HG02981 (cell line): ENCODE measurements at regions not wholly inside any gene's neighbourhood (a gene's known extent, or its start where the extent isn't known, plus 50 kb on each side); places are given as distances from the start of the nearest gene placed in this dataset.
"Not testable (repeated sequence)": the region's sequence is repeated elsewhere in the genome, so short reads cannot be mapped to it uniquely, and the experiment has no call there.

Experiments used
- ATAC-seq: cut with Tn5 transposase; IDR thresholded peaks from one replicate; pipeline ENCODE4 v1.9.1; 2021; ENCODE audit warnings: mild to moderate bottlenecking, moderate library complexity; ENCODE audit not compliant: unreplicated experiment

DNA sequence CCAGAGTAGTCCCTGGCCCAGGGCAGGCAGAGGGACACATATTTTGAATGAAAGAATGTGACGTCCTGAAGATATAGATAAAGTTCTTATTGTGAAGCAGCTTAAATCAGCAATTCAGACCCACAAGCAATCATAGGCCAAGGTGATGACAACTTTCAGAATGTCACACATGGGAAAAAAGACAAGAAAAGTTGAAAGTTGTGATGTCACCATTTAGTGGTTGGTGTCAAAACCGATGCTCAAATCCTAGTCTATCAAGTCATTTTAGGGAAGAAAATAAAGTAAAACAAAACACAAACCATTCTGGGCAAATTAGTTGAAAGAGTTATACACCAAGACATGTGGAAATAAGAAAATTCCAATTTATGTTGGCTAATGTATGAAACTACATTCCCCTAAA lies 710.8 kb downstream of the DOK5 start:
- no peak for ATAC-seq

DNA sequence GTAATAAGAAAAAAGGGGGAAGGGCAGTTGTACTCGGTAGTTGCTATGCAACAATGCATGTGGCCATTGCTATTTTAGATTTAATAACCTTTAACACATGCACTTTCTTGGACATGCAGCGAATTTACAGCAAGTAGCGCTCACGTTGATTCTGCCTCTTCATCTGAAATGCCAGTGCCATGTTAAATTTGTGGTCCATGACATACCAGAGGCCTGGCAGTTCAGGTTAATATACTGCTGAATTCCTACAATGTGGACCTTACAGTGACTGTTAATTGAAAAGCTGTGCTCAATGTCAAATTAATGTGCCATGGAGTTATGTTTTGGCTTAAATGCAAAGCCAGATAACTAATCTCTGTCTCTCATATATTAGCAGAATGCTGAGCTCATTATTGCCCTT lies 699.7 kb downstream of the DOK5 start:
- no peak for ATAC-seq

DNA sequence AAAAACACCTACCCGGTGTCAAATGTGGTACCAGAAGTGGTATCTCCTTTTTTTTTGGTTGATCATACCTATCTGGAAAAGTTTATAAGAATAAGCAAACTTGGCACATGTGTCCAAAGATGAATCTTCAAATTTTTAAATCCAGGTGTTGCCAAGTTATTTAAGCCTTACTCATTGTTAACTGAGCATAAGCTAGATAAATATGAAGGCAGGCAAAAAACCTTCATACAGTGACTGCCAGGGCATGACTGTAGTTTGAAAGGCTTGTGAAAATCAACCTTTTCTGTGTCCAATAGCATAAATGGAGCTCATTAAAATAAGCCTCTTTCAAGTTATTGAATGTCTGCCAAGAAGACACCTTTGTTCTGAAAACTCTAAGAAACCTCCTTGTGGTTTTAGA lies 699.2 kb downstream of the DOK5 start:
- ATAC-seq, result no peak

DNA sequence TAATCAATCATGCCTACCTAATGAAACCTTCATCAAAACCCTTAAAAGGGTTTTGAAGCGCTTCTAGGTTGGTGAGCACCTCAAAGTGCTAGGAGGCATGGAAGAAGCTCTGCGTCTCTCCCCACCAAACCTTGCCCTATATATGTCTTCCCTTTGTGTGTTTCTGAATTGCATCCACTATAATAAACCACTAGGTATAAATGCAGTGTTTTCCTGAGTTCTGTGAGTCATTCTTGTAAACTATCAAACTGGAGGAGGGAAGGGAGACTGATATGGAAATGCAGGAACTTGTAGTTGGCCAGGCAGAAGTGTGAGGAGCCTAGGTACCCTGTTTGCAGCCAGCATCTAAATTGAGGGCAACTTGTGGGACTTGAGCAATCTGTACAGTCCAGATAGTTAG lies 698.8 kb downstream of the DOK5 start:
- no peak for ATAC-seq

DNA sequence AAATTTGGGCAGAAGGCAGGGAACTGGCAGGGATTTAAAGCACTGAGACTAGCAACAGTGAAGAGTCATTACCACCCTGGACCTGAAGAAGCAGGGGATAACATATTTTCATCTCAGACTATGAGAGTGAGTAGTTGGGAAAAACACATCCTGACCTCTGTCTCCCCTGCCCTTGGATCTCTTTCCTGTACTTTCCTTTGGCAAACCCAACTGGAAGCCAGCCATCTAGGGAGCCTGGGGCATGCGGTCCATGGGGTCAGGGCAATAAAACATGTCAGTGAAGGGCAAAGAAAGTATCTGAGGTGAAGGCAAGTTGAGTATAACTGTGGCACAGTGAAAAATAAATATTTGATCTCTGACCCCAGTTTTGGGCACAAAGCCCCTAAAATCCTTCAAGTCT lies 698.2 kb downstream of the DOK5 start:
- ATAC-seq, result no peak

DNA sequence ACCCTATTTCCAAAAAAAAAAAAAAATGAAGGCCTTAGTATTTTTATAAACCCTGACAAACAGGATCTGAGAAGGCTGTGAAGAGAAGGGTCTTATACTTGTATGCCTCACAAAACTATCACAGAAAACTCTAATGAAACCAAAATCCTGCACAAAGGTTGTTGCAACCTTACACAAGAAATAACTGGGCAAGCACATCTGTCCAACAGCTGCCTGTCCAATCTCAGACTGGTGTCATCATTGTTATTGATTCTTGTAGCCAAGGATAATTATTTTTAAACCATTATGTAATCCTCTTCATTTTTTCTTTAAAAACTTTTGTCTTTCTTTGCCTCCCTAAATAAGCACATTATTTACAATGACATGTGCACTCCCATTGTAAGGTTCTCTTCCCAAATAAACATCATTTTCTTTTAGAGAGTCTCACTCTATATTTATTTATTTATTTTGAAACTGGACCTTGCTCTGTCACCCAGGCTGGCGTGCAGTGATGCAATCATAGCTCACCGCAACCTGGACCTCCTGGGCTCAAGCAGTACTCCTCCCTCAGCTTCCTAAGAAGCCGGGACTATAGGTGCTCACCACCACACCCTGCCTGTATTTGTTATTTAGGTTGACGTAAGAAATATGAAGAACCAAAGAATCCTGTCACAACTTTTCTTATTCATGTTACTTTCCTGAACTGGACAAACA lies 697.1 kb downstream of the DOK5 start:
- ATAC-seq, result no peak

DNA sequence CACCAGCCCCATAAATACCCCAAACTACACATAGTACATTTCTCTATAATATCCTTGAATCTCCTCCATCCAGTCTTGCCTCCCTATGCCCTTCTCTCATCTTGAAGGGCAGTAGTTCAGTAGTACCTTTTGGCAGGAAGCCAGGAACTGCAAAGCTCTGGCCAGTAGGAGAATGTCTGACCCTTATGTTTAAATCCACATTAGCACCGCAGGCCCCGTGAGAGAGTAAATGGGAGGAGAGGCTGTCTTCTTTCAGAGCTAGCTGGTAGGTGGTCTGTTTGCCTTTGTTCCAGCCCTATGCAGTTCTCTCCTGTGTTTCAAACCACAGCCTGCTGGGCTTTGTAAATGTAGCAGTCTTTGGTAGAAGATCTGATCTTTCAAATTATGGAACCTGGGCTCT lies 690.7 kb downstream of the DOK5 start:
- ATAC-seq, result no peak

DNA sequence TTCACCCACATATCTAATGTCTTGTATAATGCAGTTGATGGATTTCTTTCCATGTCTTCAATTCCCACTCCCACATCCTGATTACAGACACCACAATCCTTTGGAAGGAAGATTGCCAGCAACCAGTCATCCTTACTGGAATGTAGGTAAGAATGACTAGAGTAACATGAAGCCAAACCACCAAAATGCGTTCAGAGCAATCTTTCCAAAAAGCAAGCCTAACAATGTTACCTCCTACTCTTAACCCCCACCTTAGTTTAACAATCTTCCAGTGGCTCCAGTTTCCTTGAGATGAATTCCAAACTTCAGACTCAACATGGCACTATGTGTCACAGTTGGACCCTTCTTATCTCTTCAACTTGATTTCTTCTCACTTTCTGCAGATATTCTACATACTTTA lies 685.6 kb downstream of the DOK5 start:
- no peak for ATAC-seq

DNA sequence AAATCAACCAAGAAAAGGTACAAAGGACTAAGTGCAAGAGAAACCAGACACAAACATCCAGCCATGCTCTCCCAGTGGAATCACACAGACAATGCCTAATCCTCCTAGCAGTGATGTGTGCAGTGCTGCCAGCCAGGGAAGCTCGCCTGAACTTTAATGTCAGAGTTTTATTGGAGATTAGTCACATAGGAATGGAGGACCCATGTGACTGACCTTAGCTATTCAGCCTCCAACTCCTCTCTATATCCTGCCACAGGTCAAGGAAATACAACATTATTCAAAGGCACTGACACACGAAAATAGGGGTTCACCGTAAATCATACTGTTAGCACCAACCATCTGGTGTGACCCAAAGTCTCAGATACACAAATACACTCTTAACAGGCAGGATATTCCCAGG lies 684.6 kb downstream of the DOK5 start:
- no peak for ATAC-seq

DNA sequence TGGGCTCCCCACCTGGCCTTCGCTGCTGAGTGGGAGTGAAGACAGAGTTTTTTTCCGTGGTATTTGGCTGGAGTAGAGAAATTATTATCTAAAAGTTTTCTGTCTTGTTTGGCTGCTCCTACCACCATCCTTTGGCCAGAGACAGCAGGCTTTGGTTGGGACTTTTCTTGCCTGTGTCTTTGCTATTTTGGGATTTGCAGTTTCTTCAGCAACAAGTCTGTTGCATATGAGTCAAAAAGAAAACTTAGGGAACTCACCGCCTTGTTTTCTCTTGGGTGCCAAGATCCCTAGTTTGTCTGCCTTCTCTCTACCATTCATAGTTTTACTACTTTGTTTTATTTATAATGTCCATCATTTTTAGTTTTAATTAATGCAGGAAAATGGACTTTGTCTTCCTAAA lies 683.8 kb downstream of the DOK5 start:
- ATAC-seq, result no peak

DNA sequence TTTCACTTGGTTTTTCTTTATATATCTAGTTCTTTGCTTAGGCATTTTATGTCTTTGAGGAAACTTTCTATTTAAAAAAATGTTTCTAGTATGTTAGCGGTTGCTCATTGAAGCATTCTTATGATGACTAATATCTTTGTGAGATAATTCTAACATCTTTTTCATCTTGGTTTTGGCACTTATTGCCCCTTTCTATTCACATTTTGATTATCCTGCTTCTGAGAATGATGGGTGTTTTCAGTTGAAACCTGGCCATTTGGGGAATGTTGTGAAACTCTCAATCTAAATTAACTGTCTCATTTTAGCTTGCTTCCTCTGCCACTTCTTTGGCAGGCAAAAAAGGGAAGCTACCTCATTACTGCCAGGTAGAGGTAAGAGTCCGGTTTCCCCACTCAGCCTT lies 683.1 kb downstream of the DOK5 start:
- ATAC-seq, result no peak

DNA sequence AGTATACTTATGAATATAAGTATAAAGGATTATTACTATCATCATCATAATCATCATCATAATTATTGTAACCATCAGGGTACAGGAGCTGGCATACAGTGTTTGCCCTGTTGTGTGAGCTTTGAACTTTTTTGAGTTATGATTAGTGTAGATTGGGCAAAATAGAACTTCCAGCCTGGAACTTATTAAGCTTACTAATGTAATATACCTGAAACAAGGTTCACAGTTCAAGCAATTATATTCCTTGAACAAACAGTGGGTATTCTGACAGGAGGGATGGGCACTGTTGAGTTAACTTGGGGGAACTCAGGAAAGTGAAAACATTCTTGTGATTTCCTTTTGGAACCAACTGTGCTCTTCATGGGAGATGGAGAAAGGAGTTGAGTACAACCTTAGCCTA lies 680.0 kb downstream of the DOK5 start:
- ATAC-seq, result no peak

DNA sequence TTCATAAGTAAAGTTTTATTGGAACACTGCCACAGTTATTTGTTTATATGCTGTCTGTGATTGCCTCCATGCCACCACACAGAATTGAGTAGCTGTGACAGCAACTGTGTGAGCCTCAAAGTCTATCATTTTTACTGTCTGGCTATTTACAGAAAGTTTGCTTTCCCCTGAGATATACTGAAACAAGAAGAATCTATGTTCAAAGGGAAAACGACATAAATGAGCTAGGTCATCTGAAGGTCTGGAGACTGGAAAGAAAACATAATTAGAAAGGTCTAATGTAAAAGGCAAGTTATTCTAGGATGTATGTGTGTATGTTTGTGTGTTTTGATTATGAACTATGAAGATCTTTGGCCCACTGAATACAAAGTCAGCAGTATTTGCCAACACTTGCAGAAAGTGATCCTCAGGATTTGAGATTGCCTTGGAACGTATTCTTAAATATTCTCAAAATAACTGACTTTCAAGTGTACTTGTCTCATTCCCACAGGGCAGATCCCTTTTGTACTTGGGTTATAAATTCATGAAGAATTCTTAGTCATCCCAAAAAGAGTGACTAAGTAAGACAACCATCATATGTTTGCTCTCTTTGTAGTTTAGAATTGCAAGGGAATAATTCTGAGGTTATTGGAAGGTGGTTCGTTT lies 677.7 kb downstream of the DOK5 start:
- no peak for ATAC-seq

DNA sequence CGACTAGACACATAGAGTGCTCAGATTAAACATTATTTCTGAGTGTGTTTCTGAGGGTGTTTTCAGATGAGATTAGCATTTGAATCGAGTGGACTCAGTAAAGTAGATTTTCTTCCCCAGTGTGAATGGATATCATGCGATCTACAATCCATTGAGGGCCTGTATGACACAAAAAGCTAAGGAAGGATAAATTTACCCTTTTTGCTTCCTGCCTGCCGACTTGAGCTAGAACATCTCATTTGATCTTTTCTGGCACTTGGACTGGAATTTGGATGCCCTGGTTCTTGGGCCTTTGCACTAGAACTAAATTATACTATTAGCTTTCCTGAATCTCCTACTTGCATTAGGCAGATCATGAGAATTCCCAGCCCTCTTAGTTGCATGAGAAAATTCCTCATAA lies 675.8 kb downstream of the DOK5 start:
- no peak for ATAC-seq

DNA sequence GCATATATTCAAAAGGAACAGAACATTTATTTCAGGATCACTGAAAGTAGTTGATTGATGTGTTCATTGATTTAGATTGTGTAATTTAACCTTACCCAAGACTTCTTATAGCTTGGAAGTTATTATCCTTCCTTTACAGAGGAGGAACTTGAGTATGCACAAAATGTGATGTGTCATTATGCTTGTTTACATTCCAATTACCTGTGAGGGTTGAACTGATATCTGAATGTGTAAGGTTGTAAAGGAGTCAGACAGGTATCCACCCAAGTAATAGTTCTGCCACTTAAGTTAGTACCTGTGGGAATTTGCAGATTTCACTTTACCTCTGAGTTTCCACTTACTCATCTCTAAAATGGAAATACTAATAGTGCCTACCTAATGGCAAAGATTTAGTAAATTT lies 668.2 kb downstream of the DOK5 start:
- no peak for ATAC-seq

DNA sequence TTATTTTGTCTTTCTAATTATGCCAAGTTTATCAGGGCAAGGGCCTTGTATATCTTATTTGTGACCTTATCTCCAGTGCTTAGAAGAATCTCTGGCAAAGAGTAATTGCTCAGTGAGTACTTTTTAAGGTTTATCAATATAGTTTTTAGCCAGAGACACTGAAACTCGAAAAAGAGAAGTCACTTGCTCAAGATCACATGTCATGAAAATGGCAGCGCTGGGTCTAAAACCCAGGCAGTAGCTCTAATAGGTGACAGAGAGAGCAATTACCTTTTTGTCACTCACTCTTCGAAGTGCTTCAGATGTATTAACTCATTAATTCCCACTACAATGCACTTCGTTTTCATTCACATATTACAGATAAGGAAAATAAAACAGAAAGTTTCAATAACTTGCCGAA lies 667.5 kb downstream of the DOK5 start:
- ATAC-seq, result no peak

DNA sequence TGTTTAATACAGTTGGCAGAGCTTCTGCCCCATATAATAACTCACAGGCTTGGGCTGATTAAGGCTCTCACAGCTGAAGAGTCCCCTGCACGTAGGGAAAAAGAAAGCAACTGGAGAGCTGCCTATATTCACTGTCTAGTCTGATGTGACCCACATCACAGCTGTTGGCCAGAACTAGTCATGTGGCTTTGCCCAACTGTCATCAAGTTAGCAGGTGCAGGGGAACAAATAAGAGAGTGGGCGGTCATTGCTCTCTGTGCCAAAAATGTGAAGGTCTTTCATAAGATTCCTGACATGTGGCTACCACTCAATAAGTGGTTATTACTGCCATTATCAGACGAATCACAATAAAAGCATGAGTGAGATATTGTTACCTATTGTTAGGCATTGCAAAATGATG lies 665.2 kb downstream of the DOK5 start:
- ATAC-seq, result no peak

DNA sequence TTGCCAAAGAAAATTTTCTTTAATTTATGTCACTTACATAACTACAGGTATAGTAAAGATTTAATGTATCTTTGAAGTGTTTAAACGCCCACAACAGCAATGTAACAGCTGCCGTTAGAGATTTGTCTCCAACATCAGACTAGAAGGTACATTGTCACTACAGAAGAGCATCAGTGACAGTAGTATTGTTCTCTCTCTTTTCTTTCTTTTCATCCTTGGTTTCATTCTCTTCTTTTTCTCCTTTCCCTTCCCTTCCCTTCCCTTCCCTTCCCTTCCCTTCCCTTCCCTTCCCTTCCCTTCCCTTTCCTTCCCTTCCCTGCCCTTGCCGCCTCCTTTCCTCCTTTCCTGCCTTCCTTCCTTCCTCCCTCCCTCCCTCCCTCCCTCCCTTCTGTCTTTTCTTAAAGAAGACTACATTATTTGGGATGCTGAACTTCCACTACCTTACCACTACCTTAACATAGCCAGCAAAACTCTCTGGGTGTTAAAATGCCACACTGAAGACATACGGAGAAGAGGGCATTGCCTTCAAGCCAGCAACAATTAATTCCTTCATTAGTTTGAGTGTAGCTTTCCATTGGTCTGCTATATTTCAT lies 663.9 kb downstream of the DOK5 start:
- no peak for ATAC-seq

DNA sequence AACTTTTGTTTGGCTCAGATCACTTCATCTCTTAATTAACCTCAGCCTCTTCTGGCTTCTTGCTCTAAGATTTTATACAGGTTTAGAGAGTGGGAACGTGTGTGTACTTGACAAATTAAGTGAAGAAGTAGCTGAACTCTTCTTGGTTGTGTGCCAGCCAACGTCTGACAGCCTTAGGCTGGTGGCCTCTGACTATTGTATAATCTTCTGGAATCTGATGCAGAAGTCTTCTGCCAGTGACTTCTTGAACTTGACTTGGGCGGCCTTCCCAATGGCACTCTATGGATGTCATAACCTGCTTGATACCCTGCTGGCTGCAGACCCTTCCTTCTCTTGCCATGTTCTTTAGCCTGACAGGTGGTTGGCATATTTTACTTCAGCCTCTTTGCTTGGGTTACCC lies 660.5 kb downstream of the DOK5 start:
- no peak for ATAC-seq

DNA sequence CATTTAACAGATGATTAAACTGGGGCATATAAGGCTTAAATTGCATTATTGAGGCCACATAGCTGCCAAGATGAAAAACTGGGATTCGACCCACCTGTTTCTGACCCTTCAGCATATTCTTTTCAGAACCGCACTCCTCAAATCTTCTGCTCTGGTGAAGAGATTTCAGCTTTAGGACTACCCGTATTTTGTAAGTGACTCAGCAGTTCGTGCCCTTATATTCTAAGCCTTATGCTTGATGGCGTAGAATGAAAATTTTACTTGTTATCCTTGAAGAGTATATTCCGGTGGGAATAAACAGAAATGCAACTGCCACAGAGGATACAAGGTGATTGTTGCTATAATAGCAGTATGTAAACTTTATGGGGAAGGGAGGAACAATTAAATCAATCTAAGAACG lies 657.1 kb downstream of the DOK5 start:
- no peak for ATAC-seq

DNA sequence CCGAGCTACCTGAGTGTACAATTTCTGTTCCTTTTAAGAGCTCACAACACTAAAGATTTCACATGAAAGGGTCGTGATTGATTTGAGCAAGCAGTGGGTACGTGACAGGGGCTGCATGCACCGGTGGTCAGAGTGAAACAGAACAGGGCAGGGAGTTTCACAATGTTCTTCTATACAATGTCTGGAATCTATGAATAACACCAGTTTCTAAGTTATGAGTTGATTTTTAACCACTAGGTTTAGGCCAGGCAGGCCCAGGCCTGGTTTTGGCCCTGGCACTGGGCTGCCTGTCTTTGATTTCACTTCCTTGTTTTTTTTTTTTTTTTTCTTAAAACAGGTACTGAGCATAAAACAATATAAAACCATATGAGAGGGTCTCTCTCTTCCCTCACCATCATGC lies 642.2 kb downstream of the DOK5 start:
- ATAC-seq, result not testable (repeated sequence)

DNA sequence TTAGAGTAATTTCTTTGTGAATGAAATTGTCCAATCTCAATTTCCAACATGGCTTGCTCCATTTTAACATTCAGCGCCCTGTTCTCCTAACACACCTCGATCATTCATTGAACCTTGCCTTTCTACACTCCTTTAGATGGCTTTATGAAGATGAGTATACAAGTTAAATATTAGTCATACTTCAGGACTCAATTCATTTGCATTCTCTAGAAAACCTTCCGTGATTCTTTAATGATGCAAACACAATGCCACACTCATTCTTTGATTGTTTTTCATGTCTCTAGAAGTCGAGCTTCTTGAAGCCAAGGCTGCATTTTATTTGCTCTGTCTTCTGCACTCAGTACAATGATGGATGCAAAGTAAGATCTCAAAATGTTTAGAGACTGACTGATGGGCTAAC lies 641.2 kb downstream of the DOK5 start:
- ATAC-seq, result no peak

DNA sequence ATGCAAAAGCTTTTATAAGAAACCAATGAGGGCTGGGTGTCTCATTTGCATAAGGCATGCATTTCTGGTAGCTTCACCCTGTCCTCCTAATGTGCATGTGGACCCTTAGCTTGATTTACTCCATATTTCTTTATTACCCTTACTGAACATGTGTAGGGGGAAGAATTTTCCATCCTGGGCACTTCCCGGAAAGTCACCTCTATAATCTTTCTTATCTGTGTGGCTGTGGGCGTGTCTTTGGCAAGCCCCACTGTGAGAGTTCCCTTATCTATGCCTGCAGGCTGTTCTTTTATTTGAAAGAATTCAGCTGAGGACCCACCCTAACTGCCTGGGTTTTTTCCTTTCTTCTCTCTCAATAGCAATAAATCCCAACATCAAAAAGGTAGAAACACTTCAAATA lies 627.8 kb downstream of the DOK5 start:
- ATAC-seq, result no peak
